C4-2B (cell line): ENCODE measurements at regions not wholly inside any gene's neighbourhood (a gene's known extent, or its start where the extent isn't known, plus 50 kb on each side); places are given as distances from the start of the nearest gene placed in this dataset.

ENCODE experiments used
- ZFX ChIP-seq: fragments of 450-650 bp; IDR thresholded peaks from 2 replicates; pipeline ENCODE4 v1.6.1; 2017
- TF ChIP-seq, protein P1 (sequence below): fragments of 450-650 bp; conservative IDR thresholded peaks from 2 replicates; pipeline ENCODE4 v1.5.1; 2017; ENCODE audit warnings: mild to moderate bottlenecking

DNA sequence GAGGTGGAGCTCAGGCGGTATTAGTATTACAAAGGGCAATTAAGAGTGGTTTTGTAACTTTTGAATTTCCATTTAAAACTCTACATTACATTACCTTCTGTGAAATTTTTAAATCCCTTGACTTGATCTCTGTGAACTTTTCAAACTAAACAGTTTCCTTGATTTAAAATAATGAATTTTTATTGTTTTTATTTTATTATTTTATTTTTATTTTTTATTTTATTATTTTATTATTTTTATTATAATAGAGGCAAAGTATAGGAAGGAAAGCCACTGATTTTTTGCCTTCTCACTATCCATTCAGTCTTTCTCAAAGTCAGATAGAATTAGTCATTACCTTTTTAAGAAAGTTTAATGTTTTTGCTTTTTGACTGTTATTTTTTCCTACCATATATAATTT lies 1248.1 kb upstream of the SLC10A2 start:
- TF ChIP-seq, protein P1, sequence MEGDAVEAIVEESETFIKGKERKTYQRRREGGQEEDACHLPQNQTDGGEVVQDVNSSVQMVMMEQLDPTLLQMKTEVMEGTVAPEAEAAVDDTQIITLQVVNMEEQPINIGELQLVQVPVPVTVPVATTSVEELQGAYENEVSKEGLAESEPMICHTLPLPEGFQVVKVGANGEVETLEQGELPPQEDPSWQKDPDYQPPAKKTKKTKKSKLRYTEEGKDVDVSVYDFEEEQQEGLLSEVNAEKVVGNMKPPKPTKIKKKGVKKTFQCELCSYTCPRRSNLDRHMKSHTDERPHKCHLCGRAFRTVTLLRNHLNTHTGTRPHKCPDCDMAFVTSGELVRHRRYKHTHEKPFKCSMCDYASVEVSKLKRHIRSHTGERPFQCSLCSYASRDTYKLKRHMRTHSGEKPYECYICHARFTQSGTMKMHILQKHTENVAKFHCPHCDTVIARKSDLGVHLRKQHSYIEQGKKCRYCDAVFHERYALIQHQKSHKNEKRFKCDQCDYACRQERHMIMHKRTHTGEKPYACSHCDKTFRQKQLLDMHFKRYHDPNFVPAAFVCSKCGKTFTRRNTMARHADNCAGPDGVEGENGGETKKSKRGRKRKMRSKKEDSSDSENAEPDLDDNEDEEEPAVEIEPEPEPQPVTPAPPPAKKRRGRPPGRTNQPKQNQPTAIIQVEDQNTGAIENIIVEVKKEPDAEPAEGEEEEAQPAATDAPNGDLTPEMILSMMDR, result no peak
- TF ChIP-seq ZFX, result no peak
